Fibroblast of mammary gland (primary cell): ENCODE measurements at regions not wholly inside any gene's neighbourhood (a gene's known extent, or its start where the extent isn't known, plus 50 kb on each side); places are given as distances from the start of the nearest gene placed in this dataset.

Experiments used
- DNase-seq: peaks from one replicate; pipeline ENCODE4 v3.0.0-alpha.2; 2010; ENCODE audit warnings: low read depth
- H3K4me3 ChIP-seq: 2 replicates; pipeline ENCODE4 v1.5.1; 2011; ENCODE audit warnings: low read depth, mild to moderate bottlenecking, low read length, moderate library complexity; ENCODE audit not compliant: control insufficient read depth
- CTCF ChIP-seq: conservative IDR thresholded peaks from 2 replicates; pipeline ENCODE4 v1.5.1; 2011; ENCODE audit warnings: low read depth, low read length, inconsistent platforms; ENCODE audit not compliant: control insufficient read depth, insufficient read depth

GRCh38 chr2:81648370-81648769 is 1343.8 kb upstream of the LRRTM1 start:
- TF ChIP-seq CTCF: no peak
- no peak for DNase-seq
- no peak overlapping the region for H3K4me3 ChIP-seq

- no peak for DNase-seq
- no peak for TF ChIP-seq CTCF
- H3K4me3 ChIP-seq: no peak overlapping the region
Observed at GRCh38 chr2:81647715-81648230, 1343.2 kb upstream of the LRRTM1 start.

- TF ChIP-seq CTCF: no peak
- no peak for DNase-seq
- H3K4me3 ChIP-seq: no peak overlapping the region
Observed at GRCh38 chr2:81645745-81646301, 1341.3 kb upstream of the LRRTM1 start.

GRCh38 chr2:81644189-81644588 is 1339.6 kb upstream of the LRRTM1 start:
- H3K4me3 ChIP-seq: no peak overlapping the region
- TF ChIP-seq CTCF: no peak
- no peak for DNase-seq

- DNase-seq: no peak
- H3K4me3 ChIP-seq: no peak overlapping the region
- TF ChIP-seq CTCF: no peak
Observed at GRCh38 chr2:81624825-81625224, 1320.3 kb upstream of the LRRTM1 start.

- TF ChIP-seq CTCF: no peak
- no peak for DNase-seq
- no peak overlapping the region for H3K4me3 ChIP-seq
Observed at GRCh38 chr2:81600088-81600487, 1295.5 kb upstream of the LRRTM1 start.

GRCh38 chr2:81598453-81598852 is 1293.9 kb upstream of the LRRTM1 start:
- no peak for TF ChIP-seq CTCF
- no peak overlapping the region for H3K4me3 ChIP-seq
- DNase-seq: no peak
